Right cardiac atrium (tissue), 5 donors: ENCODE measurements at regions not wholly inside any gene's neighbourhood (a gene's known extent, or its start where the extent isn't known, plus 50 kb on each side); places are given as distances from the start of the nearest gene placed in this dataset.
"Not testable (repeated sequence)": the region's sequence is repeated elsewhere in the genome, so short reads cannot be mapped to it uniquely, and the experiment has no call there.

Experiments
- ATAC-seq, 2 donors: fragments of 200-7000 bp; cut with Tn5 transposase; one replicate each; pipeline versions ENCODE4 v1.8.0 to v1.9.1; 2020; ENCODE audit warnings: moderate library complexity in 2 of 2, mild to moderate bottlenecking in 1 of 2
- DNase-seq, 3 donors: peaks; one replicate each; pipeline ENCODE4 v3.0.0-alpha.2; 2020
- H3K27ac ChIP-seq: one replicate; pipeline ENCODE4 v1.5.1; 2013; ENCODE audit warnings: mild to moderate bottlenecking, low read length, control low read depth, moderate library complexity
- H3K27me3 ChIP-seq: one replicate; pipeline ENCODE4 v1.6.1; 2013; ENCODE audit not compliant: control insufficient read depth, insufficient read depth
- H3K4me1 ChIP-seq: one replicate; pipeline ENCODE4 v1.6.1; 2013; ENCODE audit warnings: low read length; ENCODE audit not compliant: control insufficient read depth, insufficient read depth
- H3K4me3 ChIP-seq: one replicate; pipeline ENCODE4 v1.5.1; 2013; ENCODE audit warnings: low read length, control low read depth
- H3K9me3 ChIP-seq: one replicate; pipeline ENCODE4 v1.6.1; 2013; ENCODE audit warnings: low read length; ENCODE audit not compliant: control insufficient read depth
- WGBS: extraction: QIAGEN DNeasy Blood & Tissue Kit; methylation state at CpG from one replicate; pipeline ENCODE4 v1.1.7; 2013; 5-methylcytosine and 5-hydroxymethylcytosine counted together
- intact Hi-C, 4 donors: fragments of 100-400 bp; cut with DNase I; formaldehyde crosslinking; loops; one replicate each; pipeline versions ENCODE4 v1.11.0 to v1.14.0; 2022 to 2023
- donor health status: healthy with polysubstance abuse.
- donor health status: DM: no; HTN: yes; CAD: no.
- donor health status: DM: no; HTN: no; CAD: no.
- donor health status: DM: no; HTN: yes; CAD: no; lungs with severe emphysema.
- donor health status: DM: yes; HTN: yes; CAD: no.

- Histone ChIP-seq H3K4me1 (no peaks in the 10 kb centered on the region), H3K27me3 (no peaks in the 10 kb centered on the region), H3K9me3 (no peaks in the 10 kb centered on the region), H3K4me3 (no peak overlapping the region), H3K27ac (no peak overlapping the region)
- WGBS: 92% methylated on average over 5 of the region's 5 CpGs
- intact Hi-C loops: loop anchor here in 1 of 4 donors (10.0 kb wide), 1 partner anchor 154 kb away; no protein-coding TSS in a partner anchor
- no peak for ATAC-seq
- DNase-seq: no peak
These were observed 187.8 kb downstream of the SHQ1 start for GRCh38 chr3:72660270-72661114.

GRCh38 chr3:72659596-72659995 is 188.6 kb downstream of the SHQ1 start:
- intact Hi-C loops: no loop called here
- Histone ChIP-seq H3K4me3 (no peak overlapping the region), H3K4me1 (peaks cover 3% of the 10 kb centered on the region), H3K27ac (no peak overlapping the region), H3K27me3 (no peaks in the 10 kb centered on the region), H3K9me3 (no peaks in the 10 kb centered on the region)
- ATAC-seq: no peak
- WGBS: 69% methylated on average over 3 of the region's 3 CpGs
- DNase-seq: no peak

GRCh38 chr3:72659188-72659587 is 189.1 kb downstream of the SHQ1 start:
- intact Hi-C loops: no loop called here
- no peak for ATAC-seq
- 97% methylated on average over 5 of the region's 5 CpGs for WGBS

GRCh38 chr3:72658466-72659100 is 189.7 kb downstream of the SHQ1 start:
- ATAC-seq (no peak), DNase-seq (no peak)
- WGBS: 93% methylated on average over 6 of the region's 6 CpGs
- H3K4me1 ChIP-seq: peaks cover 3% of the 10 kb centered on the region
- intact Hi-C loops: no loop called here
- H3K27ac ChIP-seq: no peak overlapping the region
- H3K4me3 ChIP-seq: no peak overlapping the region
- H3K9me3 ChIP-seq: no peaks in the 10 kb centered on the region
- H3K27me3 ChIP-seq: no peaks in the 10 kb centered on the region

More at GRCh38 chr3:72659188-72659587, 189.1 kb downstream of the SHQ1 start:
- Histone ChIP-seq H3K4me3 (no peak overlapping the region), H3K9me3 (no peaks in the 10 kb centered on the region), H3K27ac (no peak overlapping the region), H3K4me1 (peaks cover 3% of the 10 kb centered on the region), H3K27me3 (no peaks in the 10 kb centered on the region)
- no peak for DNase-seq

- intact Hi-C loops: no loop called here
- Histone ChIP-seq H3K27ac (no peak overlapping the region), H3K4me1 (peaks cover 3% of the 10 kb centered on the region), H3K9me3 (no peaks in the 10 kb centered on the region), H3K4me3 (no peak overlapping the region), H3K27me3 (no peaks in the 10 kb centered on the region)
- DNase-seq (no peak), ATAC-seq (no peak)
- 71% methylated on average over 4 of the region's 4 CpGs for WGBS
These were observed 190.6 kb downstream of the SHQ1 start for GRCh38 chr3:72657666-72658065.

GRCh38 chr3:72655723-72656122 is 192.5 kb downstream of the SHQ1 start:
- H3K4me1 ChIP-seq: peaks cover 3% of the 10 kb centered on the region
- ATAC-seq: no peak
- no peak overlapping the region for H3K4me3 ChIP-seq
- no peaks in the 10 kb centered on the region for H3K9me3 ChIP-seq
- H3K27ac ChIP-seq: no peak overlapping the region
- 78% methylated on average over 6 of the region's 6 CpGs for WGBS
- intact Hi-C loops: no loop called here
- no peaks in the 10 kb centered on the region for H3K27me3 ChIP-seq
- peak in 1 of 3 donors; percentile 43 for DNase-seq

- no peaks in the 10 kb centered on the region for H3K9me3 ChIP-seq
- ATAC-seq: peak; percentile 29 to 68
- WGBS: 16% methylated on average over 26 of the region's 26 CpGs
- intact Hi-C loops: no loop called here
- H3K27ac ChIP-seq: no peak overlapping the region
- H3K4me1 ChIP-seq: peaks cover 3% of the 10 kb centered on the region
- H3K27me3 ChIP-seq: no peaks in the 10 kb centered on the region
- peak; percentile 22 to 60 (median 58) for DNase-seq
- H3K4me3 ChIP-seq: peak overlapping the region; percentile 15
These were observed 193.1 kb downstream of the SHQ1 start for GRCh38 chr3:72655131-72655551.

GRCh38 chr3:72652395-72652794 is 195.8 kb downstream of the SHQ1 start:
- Histone ChIP-seq H3K9me3 (no peaks in the 10 kb centered on the region), H3K4me3 (no peak overlapping the region), H3K27ac (no peak overlapping the region), H3K27me3 (no peaks in the 10 kb centered on the region), H3K4me1 (peaks cover 3% of the 10 kb centered on the region)
- ATAC-seq (no peak), DNase-seq (no peak)
- intact Hi-C loops: no loop called here
- 61% methylated on average over 4 of the region's 4 CpGs for WGBS

GRCh38 chr3:72651498-72651897 is 196.7 kb downstream of the SHQ1 start:
- Histone ChIP-seq H3K4me1 (peaks cover 3% of the 10 kb centered on the region), H3K4me3 (no peak overlapping the region), H3K27ac (no peak overlapping the region), H3K27me3 (no peaks in the 10 kb centered on the region), H3K9me3 (no peaks in the 10 kb centered on the region)
- no peak for DNase-seq
- no peak for ATAC-seq
- intact Hi-C loops: no loop called here
- WGBS: 95% methylated on average over 2 of the region's 2 CpGs

- ATAC-seq (no peak), DNase-seq (no peak)
- Histone ChIP-seq H3K4me3 (no peak overlapping the region), H3K27ac (no peak overlapping the region), H3K9me3 (no peaks in the 10 kb centered on the region), H3K27me3 (no peaks in the 10 kb centered on the region), H3K4me1 (no peaks in the 10 kb centered on the region)
- WGBS: 64% methylated on average over 2 of the region's 2 CpGs
- intact Hi-C loops: no loop called here
These were observed 202.0 kb downstream of the SHQ1 start for GRCh38 chr3:72646263-72646662.

- H3K27ac ChIP-seq, intact Hi-C loops, H3K27me3 ChIP-seq, H3K4me3 ChIP-seq, H3K9me3 ChIP-seq, H3K4me1 ChIP-seq, ATAC-seq, DNase-seq: not testable (repeated sequence)
- 92% methylated on average over 8 of the region's 8 CpGs for WGBS
These were observed 204.6 kb downstream of the SHQ1 start for GRCh38 chr3:72643635-72644034.
